GM19023 (cell line): ENCODE measurements at regions not wholly inside any gene's neighbourhood (a gene's known extent, or its start where the extent isn't known, plus 50 kb on each side); places are given as distances from the start of the nearest gene placed in this dataset.
"Not testable (repeated sequence)": the region's sequence is repeated elsewhere in the genome, so short reads cannot be mapped to it uniquely, and the experiment has no call there.

ENCODE experiments used
- ATAC-seq: cut with Tn5 transposase; IDR thresholded peaks from one replicate; pipeline ENCODE4 v1.9.1; 2021; ENCODE audit warnings: mild to moderate bottlenecking, moderate library complexity; ENCODE audit not compliant: unreplicated experiment

GRCh38 chr5:123709422-123709821, 197.4 kb downstream of the CSNK1G3 start:
- ATAC-seq: no peak

DNA sequence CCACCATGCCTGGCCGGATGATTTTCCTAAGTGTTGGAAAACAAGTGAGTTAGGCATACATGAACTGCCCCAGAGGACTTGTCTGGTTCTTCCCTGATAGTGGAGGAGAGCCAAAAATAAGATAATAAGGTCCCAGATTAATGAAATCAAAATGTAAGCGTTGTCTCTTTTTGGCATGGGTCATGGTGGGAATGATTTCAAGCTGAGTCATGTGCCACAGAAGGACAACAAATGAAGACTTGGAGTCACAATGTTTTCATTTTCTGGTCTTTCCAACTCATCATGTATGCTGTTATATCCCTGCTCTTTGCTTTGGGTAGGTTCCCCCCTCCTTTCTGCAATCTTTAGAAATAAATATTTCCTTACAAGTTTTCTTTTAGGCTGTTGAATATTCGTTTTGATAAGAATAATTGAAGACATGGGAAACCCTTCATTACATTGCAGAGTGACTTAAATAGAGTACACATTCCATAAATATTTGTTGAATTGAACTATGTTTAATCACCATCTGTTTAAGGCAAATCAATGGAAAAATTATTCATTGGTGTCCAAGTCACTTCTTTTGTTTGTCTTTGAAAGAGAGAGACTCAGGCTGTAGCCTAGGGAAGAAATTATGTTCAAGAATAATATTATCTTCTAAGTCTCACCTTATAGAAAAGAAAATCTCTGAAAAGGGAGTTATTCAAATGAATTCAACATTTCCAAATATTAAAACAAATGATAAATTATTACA, 196.3 kb downstream of the CSNK1G3 start:
- no peak for ATAC-seq

- no peak for ATAC-seq
These were observed 194.6 kb downstream of the CSNK1G3 start for GRCh38 chr5:123706531-123706930.

GRCh38 chr5:123705741-123706140, 193.8 kb downstream of the CSNK1G3 start:
- no peak for ATAC-seq

- ATAC-seq: no peak
These were observed 189.7 kb downstream of the CSNK1G3 start for GRCh38 chr5:123701511-123702200.

DNA sequence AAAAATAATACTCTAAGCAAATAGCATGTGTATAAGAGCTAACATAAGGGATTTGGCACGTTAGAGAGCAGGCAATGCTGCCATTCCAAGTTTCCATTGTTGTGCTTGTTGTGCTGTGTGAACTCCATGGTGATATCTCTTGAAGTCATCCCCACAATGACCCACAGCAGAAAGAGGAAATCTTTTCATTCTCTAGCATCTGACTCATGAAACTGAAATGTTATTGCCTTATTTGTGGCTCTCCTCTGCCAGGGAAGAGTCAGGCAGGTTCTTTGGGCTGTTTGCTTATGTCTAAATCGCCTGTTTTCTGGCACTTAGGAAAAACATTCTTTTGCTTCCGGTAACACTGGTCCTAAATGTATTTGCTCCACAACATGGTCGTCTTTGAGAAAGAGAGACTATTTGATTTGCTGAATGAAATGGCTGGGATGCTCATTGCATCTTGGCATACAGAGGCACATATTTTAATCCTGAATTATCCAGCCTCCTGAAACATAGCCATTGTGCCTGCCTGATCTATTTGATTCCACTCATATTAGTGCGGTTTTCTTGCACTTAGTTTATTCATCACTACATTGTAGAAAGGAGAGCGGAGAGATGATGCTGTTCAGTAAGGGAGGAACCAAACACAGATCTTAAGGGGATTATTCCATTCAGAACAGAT, 188.8 kb downstream of the CSNK1G3 start:
- ATAC-seq: no peak

- no peak for ATAC-seq
These were observed 187.6 kb downstream of the CSNK1G3 start for GRCh38 chr5:123699571-123699970.

- ATAC-seq: not testable (repeated sequence)
These were observed 187.0 kb downstream of the CSNK1G3 start for GRCh38 chr5:123698937-123699336.

GRCh38 chr5:123696921-123697341, 185.0 kb downstream of the CSNK1G3 start:
- ATAC-seq: no peak

DNA sequence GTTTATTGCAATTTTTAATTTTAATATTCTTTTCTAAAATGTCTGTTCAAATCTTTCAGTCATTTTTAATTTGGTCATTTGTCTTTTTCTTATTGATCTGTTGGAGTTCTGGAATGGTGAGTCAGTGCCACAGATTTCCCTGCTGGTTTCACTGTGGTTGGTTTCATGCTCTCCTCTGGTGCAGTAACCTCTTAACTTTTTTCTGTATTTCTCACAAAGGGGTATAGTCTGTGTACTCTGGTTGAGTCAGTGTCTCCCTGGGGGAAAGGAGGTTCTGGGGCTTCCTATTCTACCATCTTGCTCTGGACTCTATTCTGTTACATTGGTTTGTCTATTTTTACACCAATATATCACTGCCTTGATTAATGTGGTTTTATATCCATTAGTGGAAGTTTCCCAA, 178.8 kb downstream of the CSNK1G3 start:
- ATAC-seq: no peak

GRCh38 chr5:123681061-123681460, 169.1 kb downstream of the CSNK1G3 start:
- no peak for ATAC-seq

DNA sequence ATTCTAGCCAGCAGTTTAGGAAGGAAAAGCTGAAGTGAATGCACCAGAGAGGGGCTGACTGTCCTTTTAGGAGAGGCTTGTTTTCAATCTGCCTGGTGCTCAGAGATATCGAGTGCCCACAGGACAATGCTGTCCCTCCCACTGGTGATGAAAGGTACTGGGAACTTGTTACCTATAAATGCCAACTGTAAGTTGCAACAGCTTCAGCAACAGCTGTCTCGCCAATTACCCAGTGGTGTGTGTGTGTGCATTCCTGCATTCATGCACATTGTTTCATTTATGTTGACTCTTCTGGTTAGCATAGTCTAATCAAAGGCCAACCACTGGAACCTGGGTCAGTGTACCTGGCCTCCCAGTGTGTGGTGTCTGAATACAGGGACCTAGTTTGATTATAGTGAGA, 161.1 kb downstream of the CSNK1G3 start:
- ATAC-seq: no peak

GRCh38 chr5:123671711-123672456, 159.9 kb downstream of the CSNK1G3 start:
- ATAC-seq: no peak

- no peak for ATAC-seq
These were observed 159.1 kb downstream of the CSNK1G3 start for GRCh38 chr5:123671042-123671441.
